Cardiac fibroblast (primary cell): ENCODE measurements at regions not wholly inside any gene's neighbourhood (a gene's known extent, or its start where the extent isn't known, plus 50 kb on each side); places are given as distances from the start of the nearest gene placed in this dataset.

Source experiments
- DNase-seq, 2 donors: peaks; one replicate each; pipeline versions ENCODE4 v3.0.0 to v3.0.0-alpha.2; 2010; ENCODE audit warnings: low read depth in 2 of 2
- H3K4me3 ChIP-seq, 2 donors: replicated peaks in 1 of 2; 1 replicate in 1 of 2; 2 replicates in 1 of 2; pipeline ENCODE4 v1.5.1; 2011; ENCODE audit warnings: low read depth in 2 of 2, low read length in 2 of 2, mild to moderate bottlenecking in 2 of 2, moderate library complexity in 1 of 2
- CTCF ChIP-seq: IDR thresholded peaks from one replicate; pipeline ENCODE4 v1.5.1; 2011; ENCODE audit warnings: low read depth, mild to moderate bottlenecking, low read length, inconsistent platforms

GRCh38 chr1:209227941-209228340 is 355.6 kb upstream of the CAMK1G start:
- no peak overlapping the region for H3K4me3 ChIP-seq
- no peak for TF ChIP-seq CTCF
- DNase-seq, result no peak

GRCh38 chr1:209229494-209230061 is 353.9 kb upstream of the CAMK1G start:
- no peak for DNase-seq
- no peak overlapping the region for H3K4me3 ChIP-seq
- no peak for TF ChIP-seq CTCF

GRCh38 chr1:209230314-209230713 is 353.2 kb upstream of the CAMK1G start:
- DNase-seq, result no peak
- no peak overlapping the region for H3K4me3 ChIP-seq
- TF ChIP-seq CTCF, result no peak

GRCh38 chr1:209231476-209232156 is 351.9 kb upstream of the CAMK1G start:
- TF ChIP-seq CTCF, result no peak
- H3K4me3 ChIP-seq, result no peak overlapping the region
- no peak for DNase-seq

GRCh38 chr1:209232197-209232596 is 351.3 kb upstream of the CAMK1G start:
- no peak overlapping the region for H3K4me3 ChIP-seq
- TF ChIP-seq CTCF, result no peak
- no peak for DNase-seq

GRCh38 chr1:209232759-209233158 is 350.8 kb upstream of the CAMK1G start:
- no peak for TF ChIP-seq CTCF
- H3K4me3 ChIP-seq, result no peak overlapping the region
- no peak for DNase-seq

- H3K4me3 ChIP-seq, result no peak overlapping the region
- no peak for TF ChIP-seq CTCF
- DNase-seq, result no peak
These were observed 348.3 kb upstream of the CAMK1G start for GRCh38 chr1:209235166-209235565.
